HuH-7 (cell line): ENCODE measurements at regions not wholly inside any gene's neighbourhood (a gene's known extent, or its start where the extent isn't known, plus 50 kb on each side); places are given as distances from the start of the nearest gene placed in this dataset.

Experiments
- DNase-seq: peaks from one replicate; pipeline ENCODE4 v3.0.0; 2011; ENCODE audit warnings: low spot score

DNA sequence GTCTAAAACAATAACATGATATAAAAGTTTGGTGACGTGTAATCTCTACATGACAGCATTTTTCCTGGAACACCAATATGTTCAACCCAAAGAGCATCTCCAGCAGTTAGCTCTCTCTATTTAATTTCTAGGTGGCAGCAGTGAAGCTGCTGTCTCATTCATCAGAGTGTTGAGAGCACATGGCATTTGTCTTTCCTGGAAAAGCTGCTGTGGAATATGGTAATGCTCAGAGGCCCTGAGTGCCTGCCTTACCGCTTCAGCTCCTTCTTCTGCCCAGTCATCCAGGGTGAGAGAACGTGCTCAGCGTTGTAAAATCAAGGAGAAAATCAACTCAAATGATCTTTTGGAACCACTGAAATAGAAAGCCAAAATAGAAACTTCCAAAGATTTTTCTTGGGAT is 640.7 kb downstream of the ADGRL2 start:
- no peak for DNase-seq

DNA sequence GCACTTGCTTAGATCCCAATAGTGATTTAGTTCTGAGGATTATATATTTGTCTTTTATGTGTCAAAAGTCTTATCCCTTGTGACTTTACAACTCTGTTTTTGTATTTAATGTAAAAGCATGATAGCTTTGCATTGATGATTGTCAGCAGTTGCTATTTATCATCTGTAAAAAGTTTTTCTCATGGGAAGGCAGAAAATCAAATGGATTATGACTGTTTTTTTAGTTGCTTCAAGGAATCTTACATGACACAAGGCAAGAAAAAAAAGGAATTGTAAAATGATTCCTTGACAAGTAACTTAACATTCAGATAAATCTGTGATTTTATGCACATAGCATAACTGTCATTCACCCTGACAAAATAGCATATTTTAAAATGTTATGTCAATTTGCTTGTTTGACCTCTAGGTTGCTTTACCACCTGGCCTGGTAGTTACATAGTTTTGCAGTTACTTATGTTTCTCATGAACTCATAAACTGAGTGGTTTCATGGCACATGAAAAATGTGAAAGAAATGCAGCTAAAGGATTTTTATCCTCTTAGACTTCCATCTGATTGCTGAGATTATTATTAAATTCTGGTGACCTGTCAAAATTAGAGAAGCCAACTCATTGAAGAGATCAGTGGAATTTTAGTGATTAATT is 622.6 kb downstream of the ADGRL2 start:
- DNase-seq, result no peak

DNA sequence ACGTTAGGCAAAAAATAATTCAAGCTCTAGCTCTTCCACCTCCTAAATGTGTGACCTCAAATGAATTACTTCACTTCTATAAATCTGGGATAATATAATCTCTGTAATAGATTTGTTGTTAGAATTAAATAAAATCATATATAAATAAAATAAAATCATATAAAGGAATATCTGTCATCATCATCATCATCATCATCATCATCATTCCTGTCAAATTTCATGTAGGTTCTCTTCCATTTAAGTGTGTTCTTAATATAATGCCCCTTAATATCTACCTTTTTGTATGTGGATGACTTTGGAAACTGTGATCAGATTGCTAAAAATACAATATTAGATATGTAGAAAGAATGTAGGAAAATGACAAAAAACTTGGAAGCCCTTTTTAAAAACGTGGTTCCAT is 621.0 kb downstream of the ADGRL2 start:
- DNase-seq, result no peak

DNA sequence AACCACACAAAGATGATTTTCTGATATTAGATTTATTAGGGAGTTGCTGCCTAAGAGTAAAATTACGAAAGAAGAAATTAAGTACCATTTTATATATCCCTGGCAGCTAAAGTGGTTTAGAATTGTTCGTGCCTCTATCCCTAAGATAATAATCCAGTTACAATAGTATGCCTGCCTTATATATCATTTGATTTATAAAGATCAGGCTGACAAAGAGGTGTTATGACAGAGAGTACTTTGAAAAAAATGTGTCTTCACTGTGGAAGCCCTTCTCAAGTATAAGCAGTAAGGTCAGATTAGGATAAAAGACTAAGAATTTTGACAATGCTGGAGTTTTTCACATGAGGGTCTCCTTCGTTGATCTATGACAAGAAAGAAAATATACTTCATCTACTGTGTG is 619.9 kb downstream of the ADGRL2 start:
- no peak for DNase-seq

DNA sequence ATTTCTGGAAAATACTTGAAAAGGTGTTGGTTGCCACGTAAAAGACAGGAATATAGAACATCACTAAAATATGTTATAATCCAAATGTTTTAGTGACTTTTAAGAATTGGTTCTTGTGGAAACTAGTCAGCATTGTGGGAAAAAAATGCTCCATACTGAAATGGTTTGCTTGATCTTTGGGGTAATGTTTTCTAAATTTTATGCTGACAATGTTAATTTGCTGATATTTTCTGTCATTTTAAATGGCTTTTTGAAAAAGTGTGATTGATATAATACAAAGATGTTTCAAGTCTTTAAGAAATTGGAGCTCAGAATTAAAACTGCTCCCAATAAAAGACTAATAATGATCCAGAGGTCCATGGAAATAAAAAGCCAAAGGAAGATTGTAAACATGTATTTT is 610.9 kb downstream of the ADGRL2 start:
- no peak for DNase-seq

DNA sequence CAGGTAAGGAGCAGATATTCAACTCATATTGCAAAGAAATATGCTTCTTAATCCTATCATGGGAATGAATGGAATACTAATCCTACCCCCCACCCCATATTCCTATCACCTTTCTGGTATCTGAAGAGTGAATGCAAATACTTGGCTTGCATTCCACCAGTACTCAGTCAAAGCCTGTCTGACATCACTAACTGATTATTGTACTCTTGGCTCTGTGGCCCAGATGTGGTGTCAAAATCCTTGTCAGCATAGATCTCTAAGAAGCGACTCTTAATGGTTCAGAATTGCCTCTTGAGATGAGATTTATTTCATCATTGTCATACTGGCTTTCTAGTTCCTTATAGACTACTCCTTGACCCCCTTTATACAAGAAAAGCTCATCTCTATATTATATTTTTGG is 604.6 kb downstream of the ADGRL2 start:
- no peak for DNase-seq

DNA sequence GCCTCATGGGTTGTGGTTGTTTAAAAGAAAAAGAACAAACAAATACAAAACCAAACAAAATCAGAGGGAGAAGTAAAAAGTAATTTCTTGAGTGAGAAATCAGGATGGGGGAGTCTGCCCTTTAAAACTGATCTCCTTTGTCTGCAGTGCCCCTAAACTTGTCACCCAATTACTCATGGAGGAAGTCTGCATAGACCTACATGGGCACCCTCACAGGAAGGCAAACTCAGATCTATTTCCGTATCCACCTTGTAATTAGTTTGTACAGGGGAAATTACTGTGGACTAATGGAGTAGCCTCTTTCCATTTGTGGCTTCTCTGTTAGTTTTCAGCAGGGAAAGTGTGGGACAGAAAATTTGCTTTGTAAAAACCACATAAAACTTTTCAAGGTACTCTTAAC is 600.4 kb downstream of the ADGRL2 start:
- DNase-seq, result no peak

DNA sequence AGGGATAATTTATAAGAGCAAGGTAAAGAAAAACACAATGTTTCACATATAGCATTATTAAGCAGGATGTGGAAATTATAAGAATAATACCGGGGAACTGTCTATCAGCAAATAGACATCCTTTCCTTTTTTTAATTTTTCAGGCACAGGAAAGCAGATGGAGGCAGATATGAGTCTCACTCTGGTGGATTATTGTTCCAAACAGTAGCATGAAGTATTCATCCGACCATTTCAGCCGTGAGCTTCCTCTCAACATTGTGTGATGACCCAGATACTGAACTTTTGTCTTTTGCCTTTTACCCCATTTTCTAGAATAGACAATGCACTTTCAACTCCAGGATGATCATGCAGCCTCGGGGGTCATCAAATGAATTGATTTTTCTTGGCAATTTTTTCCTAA is 599.8 kb downstream of the ADGRL2 start:
- DNase-seq, result no peak

DNA sequence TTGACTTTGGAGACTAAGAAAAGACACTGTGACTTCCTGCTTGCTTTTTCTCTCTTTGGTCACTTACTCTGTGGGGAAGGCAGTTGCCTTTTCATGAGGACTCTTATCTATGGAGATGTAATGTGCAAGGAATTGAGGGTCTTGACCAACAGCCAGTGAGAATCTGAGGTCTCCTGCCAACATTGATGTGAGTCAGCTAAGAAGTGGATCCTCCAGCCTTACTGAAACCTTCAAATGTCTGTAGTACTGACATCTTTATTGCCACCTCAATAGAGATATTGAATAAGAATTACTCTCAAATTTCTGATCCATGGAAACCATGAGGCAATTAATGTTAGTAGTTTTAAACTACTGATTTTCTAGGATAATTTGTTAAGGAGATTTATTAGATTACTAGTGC is 598.4 kb downstream of the ADGRL2 start:
- DNase-seq, result no peak

DNA sequence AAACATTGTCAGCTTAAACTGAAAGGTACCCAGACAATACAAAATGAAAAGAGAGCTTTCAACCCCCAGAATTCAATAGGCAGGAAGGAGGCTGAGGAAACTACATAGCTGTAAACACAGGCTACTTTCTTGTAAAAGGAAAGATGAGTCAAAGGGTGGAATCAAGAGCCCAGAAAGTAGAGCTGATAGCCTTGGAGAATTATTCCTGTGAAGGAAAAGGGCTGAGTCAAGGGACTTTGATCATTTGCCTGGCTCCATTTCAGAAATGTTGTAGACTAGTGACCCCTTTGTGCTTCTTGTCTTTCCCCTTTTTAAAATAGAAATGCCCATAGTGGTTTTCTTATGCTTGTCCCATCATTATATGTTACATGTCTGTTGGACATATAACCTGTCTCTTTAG is 597.6 kb downstream of the ADGRL2 start:
- no peak for DNase-seq

DNA sequence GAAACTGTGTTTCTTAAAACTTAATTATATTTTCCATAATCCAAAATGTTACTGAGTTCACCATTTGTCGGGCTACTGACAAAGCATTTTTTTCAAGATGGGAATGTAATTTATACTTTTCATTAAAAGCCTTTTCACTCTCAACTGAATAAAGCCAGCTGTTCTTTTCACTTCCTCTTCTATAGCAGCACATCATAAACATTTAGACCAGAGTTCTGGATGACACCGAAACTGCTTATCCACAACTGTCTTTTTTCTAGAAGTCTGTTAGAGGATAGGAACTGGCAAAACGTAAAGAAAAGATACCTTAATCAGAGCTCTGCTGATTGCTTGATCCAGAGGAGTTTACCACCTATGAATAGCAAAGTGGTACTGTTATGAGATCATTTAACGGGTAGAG is 594.7 kb downstream of the ADGRL2 start:
- DNase-seq, result no peak

DNA sequence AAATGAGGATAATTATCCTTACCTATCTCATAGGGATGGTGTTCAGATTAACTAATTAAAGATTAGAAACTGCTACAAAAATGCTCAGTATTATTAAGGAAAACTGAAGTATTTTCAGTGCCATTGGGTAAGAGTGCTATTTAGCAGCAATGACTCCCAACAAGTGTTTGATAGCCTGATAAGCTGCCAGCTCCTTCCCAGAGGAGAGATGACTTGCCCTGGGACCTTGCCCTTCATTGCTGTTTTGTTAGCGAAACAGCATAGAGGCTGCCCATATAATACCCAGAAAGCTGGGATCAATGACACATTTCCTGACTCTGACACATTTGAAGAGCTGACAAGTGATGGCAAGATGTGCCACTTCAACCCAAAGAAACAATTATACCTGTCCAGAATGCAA is 592.2 kb downstream of the ADGRL2 start:
- DNase-seq, result no peak

DNA sequence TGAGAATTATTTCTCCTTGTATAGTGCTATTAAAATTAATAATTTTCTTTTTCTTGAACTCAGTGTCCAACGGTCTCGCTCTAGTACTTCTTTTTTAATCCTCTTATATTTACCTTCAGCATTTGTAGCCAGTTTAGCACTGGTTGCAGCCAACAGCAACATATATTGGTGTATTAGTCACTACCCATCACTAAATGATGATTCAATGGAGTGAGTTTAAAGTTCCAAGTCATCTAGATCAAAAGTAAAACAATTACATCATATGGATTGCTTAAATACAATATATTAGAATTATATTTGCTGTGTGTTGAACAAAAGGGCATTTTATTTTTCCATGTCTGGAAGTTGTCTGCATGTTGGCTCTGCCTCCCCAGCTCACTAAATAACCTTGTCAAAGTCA is 591.8 kb downstream of the ADGRL2 start:
- DNase-seq, result no peak

DNA sequence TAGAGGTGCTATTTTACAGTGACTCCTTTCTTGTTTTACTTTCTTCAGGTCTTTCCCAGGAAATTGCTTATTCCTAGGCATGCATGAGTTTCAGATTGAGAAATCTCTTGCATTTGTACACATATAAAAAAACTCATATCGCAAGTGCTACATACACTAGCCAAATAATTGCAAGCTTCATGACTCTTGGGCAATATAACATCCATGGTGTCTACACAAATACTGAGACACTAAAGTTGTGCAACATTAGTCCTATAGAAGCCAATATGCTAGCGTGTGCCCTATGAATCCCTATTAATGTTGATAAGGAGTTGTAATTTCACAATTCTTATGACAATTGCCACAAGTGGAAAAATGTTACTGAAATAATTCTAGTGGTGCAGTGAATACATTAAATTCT is 591.0 kb downstream of the ADGRL2 start:
- DNase-seq, result peak; percentile 4

DNA sequence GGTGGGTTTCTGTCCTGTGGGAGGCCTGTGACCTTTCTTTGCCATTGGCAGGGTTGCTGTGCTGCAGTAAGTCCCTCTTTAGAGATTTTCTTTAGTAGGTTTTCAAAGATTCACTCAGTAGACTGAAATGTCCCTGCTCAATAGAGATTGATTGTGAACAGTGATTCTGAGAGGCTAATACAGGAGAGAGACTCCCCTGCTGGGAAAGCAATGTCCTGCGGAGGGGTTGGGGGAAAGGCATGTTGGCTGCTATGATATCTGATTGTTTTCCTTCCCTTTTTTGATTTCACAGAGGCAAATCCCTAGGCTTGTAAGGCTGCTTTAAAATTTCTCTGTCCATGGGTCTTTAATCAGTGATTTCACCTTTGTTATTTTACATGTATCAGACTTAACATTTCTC is 589.9 kb downstream of the ADGRL2 start:
- no peak for DNase-seq

DNA sequence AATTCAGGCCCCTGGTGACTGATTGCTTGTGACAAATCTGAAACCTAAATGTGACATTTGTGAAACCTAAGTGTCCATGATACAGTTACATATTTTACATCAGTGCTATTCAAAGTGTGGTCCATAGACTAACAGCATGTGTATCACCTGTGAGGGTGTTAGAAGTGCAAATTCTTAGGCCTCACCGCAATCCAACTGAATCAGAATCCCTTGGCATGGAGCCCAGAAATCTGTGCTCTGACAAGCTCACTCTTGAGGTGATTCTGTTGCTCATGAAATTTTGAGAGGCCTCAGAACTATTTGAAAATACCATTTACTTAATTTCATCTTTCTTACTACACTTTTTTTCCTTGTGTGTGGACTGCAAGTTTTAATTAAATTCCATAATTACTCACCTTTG is 587.9 kb downstream of the ADGRL2 start:
- no peak for DNase-seq

DNA sequence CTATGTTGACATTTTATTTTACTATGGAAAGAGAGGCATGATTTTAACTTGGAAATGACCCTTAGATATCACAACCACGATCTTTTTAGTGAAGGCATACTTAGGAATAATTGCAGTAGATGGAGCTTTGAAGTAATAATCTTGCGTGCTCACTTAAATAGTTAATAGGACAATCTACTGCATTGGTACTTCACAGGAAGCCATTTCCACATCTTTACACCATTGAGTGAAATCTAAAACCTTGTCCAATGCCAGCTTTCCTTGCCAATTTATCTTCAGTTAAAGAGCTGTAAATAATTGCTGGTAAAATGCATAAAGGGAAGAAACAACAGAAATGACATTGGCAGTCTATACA is 586.3 kb downstream of the ADGRL2 start:
- DNase-seq, result no peak

DNA sequence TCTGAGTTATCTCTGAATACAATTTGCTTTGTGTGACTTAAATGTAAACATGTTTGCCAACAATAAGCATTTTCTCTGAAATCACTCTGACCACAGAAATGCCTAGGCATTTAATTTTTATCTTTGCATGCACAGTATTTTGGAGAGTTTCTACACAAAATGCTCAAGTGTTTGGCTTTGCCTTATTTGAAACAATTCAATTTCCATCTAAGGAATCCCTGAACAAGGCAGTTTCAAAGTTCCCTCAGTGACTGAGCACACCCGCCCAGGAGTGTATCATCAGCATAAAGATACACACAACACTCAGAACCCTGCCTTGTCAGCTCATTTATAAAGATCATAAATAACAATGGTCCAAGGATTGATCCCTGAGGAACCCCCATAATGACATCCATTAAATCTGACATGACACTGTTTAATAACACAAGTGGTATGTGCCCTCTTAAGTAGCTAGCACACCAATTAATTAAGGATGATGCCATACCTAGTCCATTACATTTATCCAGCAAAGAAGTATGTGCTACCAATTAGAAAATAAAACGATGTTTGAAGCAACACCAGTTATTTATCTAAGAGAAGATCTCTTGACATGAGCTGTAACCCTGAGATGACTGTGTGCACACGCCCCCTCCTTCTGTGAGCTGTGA is 585.8 kb downstream of the ADGRL2 start:
- DNase-seq, result no peak

DNA sequence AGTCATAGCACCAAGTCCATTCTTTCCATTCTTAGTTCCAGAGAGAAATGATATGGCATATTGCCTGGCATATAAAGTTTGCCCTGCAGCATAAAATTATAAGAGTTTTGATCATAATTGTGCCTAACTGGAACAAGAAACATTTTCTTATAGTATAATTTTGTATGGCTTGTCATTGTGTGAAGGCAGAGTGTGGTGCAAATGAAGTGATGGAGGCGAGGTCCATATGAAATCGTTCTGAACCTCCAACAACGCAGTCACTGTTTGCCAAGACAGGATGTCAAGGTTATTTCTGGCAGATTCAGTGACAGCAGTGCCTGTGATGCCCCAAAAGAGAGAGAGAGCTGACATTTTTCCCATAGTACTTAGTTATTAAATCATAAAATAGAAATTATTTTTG is 584.0 kb downstream of the ADGRL2 start:
- no peak for DNase-seq

DNA sequence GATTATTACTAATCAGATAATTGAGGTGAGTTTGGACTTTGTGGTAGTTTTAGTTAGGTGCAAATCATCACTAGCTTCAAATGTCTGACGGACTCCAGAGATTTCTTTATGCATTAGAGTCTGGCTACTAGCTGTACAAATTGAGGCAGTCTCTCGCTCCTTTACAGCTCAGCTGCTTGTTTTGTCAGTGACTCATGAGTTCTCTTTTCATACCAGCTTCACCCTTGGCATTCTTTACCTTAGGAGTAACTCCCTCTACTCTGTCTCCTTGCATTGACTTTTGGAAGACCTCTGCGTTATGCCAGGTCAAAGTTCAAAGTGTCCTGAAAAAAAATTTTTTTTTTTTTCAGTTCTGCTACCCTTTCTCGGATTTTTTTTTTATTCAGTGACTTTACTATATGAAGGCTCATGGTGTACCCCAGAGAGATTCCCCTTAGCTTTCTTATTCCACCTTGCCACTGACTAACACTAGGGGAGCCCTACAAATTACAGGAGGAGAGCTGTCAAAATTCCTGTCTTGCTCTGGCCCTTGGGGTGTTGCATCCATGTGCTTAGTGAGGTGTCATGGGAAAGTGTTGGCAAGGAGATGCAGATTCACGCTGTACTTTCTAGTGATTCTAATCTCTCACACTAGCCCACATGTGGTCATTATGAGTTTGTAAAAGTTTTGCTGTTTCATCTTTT is 576.6 kb downstream of the ADGRL2 start:
- DNase-seq, result no peak

DNA sequence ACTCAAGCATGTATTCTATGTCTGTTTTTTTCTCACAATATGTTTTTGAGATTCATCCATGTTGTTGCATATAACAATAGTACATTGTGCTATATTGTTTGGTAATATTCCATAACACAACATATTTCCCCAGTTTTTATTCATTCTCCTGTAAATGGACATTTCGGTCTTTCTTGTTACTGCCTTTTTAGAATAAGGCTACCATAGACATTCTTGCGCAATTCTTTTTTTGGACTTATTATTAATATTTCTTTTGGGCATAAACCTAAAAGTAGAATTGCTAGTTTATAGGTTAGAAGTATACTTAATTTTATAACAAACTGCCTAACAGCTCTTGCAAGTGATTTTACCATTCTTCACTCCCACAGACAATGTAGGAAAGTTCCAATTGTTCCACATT is 573.0 kb downstream of the ADGRL2 start:
- DNase-seq, result no peak

DNA sequence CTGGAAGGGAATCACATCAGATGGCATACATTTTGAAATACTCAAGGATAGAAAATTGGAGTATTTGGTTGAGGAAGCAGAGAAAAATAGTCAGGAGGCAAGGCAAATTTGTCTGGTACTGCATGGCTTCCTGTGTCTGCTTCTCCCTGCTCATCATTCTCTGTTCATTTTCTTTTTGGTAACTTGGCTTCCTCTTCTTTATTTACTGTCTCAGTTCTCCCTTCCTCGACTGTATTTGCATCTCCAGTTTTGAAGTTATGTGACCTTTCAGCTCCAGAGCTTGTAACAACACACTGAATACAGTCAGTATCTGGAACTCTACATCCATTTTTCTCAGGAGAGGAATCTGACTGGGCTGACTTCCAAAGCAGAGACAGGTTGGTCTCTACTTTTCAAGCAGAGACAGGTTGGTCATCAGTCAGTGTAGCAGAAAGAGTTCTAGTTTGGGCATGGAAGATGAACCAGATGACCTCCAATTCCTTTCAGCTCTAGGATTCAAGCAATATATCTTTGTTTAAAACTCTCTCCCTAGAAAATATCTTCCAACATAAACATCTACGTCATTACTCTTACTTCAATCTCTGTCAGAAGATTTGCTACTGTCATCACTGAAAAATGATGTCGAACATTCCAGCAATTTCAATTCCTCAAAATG is 571.2 kb downstream of the ADGRL2 start:
- no peak for DNase-seq

DNA sequence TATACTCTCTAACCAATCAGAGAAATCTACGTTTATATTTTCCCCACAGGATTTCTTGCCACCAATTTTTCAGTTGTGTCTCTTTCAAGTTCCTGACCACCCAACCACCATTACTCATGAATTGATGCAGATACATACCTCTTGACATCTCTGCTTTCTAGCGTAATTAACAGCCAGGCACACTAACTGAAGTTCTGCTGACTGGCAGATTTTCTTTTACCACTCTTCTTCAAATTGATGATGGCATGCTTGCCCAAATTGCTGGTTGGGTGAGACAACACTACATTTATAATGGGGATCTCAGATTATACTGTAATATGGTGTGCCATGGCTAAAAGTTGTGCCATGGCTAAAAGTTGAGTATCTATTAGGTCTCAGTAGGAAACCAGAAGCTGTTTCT is 566.7 kb downstream of the ADGRL2 start:
- no peak for DNase-seq
